Immature natural killer cell (primary cell): ENCODE measurements at regions not wholly inside any gene's neighbourhood (a gene's known extent, or its start where the extent isn't known, plus 50 kb on each side); places are given as distances from the start of the nearest gene placed in this dataset.
"Not testable (repeated sequence)": the region's sequence is repeated elsewhere in the genome, so short reads cannot be mapped to it uniquely, and the experiment has no call there.

Experiments
- DNase-seq, 3 donors: peaks; one replicate each; pipeline ENCODE4 v3.0.0; 2022; ENCODE audit warnings: mixed read lengths in 1 of 3
- H3K27ac Mint-ChIP-seq, 6 donors: one replicate each; pipeline ENCODE4 v1.8.0; 2020; ENCODE audit warnings: mixed read lengths in 6 of 6, mild to moderate bottlenecking in 5 of 6, inconsistent platforms in 4 of 6, moderate library complexity in 3 of 6
- H3K27me3 Mint-ChIP-seq, 3 donors: one replicate each; pipeline ENCODE4 v1.8.0; 2020 to 2021; ENCODE audit warnings: low read depth in 3 of 3, mild to moderate bottlenecking in 3 of 3, mixed read lengths in 3 of 3, moderate library complexity in 3 of 3, inconsistent platforms in 1 of 3
- H3K36me3 Mint-ChIP-seq, 3 donors: one replicate each; pipeline ENCODE4 v1.8.0; 2020; ENCODE audit warnings: mixed read lengths in 3 of 3, inconsistent platforms in 2 of 3, mild to moderate bottlenecking in 2 of 3
- H3K4me1 Mint-ChIP-seq, 2 donors: one replicate each; pipeline ENCODE4 v1.8.0; 2020; ENCODE audit warnings: inconsistent platforms in 2 of 2, mild to moderate bottlenecking in 2 of 2, mixed read lengths in 2 of 2, moderate library complexity in 1 of 2
- H3K4me3 Mint-ChIP-seq, 5 donors: one replicate each; pipeline ENCODE4 v1.8.0; 2020; ENCODE audit warnings: mild to moderate bottlenecking in 5 of 5, mixed read lengths in 5 of 5, inconsistent platforms in 3 of 5, moderate library complexity in 3 of 5
- H3K9me3 Mint-ChIP-seq, 6 donors: one replicate each; pipeline ENCODE4 v1.8.0; 2020; ENCODE audit warnings: mild to moderate bottlenecking in 6 of 6, mixed read lengths in 6 of 6, inconsistent platforms in 4 of 6, moderate library complexity in 3 of 6

- H3K9me3 Mint-ChIP-seq, H3K27ac Mint-ChIP-seq, H3K4me3 Mint-ChIP-seq, DNase-seq, H3K27me3 Mint-ChIP-seq: not testable (repeated sequence)
- Mint-ChIP-seq H3K4me1 (peaks cover 12 to 19% of the 10 kb centered on the region in 2 donors), H3K36me3 (peaks cover 7 to 30% (median 15%) of the 10 kb centered on the region in 3 donors)
Measured at GRCh38 chr15:84550503-84550902, 50.3 kb upstream of the ZSCAN2 start.
